ENCODE measurements at regions not wholly inside any gene's neighbourhood (a gene's known extent, or its start where the extent isn't known, plus 50 kb on each side); places are given as distances from the start of the nearest gene placed in this dataset.

DNA sequence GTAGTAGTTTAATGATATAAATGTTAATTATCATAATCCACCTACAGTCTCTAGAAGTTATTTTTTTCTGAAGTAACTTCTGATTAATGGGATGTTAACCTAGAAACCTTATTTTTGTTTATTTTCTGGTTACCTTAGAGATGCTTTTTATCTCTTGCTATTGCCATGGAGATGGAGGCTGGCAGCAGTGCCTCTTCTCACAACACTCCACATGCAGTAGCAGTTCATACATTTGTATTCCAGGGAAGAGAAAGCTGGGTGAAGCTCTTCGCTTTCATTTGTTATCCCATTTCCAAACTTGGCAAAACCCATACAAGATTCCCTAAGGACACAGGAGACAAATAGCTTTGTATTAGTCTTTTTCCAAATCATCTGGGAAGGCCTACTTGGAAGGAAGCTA lies 1794.1 kb upstream of the LRRTM1 start:
- TF ChIP-seq, protein P1, sequence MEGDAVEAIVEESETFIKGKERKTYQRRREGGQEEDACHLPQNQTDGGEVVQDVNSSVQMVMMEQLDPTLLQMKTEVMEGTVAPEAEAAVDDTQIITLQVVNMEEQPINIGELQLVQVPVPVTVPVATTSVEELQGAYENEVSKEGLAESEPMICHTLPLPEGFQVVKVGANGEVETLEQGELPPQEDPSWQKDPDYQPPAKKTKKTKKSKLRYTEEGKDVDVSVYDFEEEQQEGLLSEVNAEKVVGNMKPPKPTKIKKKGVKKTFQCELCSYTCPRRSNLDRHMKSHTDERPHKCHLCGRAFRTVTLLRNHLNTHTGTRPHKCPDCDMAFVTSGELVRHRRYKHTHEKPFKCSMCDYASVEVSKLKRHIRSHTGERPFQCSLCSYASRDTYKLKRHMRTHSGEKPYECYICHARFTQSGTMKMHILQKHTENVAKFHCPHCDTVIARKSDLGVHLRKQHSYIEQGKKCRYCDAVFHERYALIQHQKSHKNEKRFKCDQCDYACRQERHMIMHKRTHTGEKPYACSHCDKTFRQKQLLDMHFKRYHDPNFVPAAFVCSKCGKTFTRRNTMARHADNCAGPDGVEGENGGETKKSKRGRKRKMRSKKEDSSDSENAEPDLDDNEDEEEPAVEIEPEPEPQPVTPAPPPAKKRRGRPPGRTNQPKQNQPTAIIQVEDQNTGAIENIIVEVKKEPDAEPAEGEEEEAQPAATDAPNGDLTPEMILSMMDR (IDR thresholded peaks at IDR 0.05) = no peak
- no peak for TF ChIP-seq POLR2A (IDR thresholded peaks at IDR 0.05)

All from testis (tissue), 2 donors.